Heart left ventricle (tissue), 16 donors: ENCODE measurements at regions not wholly inside any gene's neighbourhood (a gene's known extent, or its start where the extent isn't known, plus 50 kb on each side); places are given as distances from the start of the nearest gene placed in this dataset.
A peak's percentile ranks its signal among the peaks of the same experiment; 100 is the strongest.
"Not testable (repeated sequence)": the region's sequence is repeated elsewhere in the genome, so short reads cannot be mapped to it uniquely, and the experiment has no call there.

Experiments
- ATAC-seq, 4 donors: fragments of 200-7000 bp; cut with Tn5 transposase; one replicate each; pipeline ENCODE4 v1.9.1; 2020 to 2022; ENCODE audit warnings: moderate library complexity in 4 of 4, mild to moderate bottlenecking in 3 of 4, moderate number of reproducible peaks in 1 of 4
- DNase-seq, 5 donors: peaks; one replicate each; pipeline ENCODE4 v3.0.0-alpha.2; 2020
- H3K27ac ChIP-seq, 12 donors: fragments of 200-600 bp; sonication (generic) in 4 of 12; one replicate each; pipeline versions ENCODE4 v1.5.0 to v1.8.0; 2016 to 2022; ENCODE audit warnings: mild to moderate bottlenecking in 2 of 12
- H3K27me3 ChIP-seq, 9 donors: fragments of 200-600 bp; sonication (generic) in 2 of 9; one replicate each; pipeline versions ENCODE4 v1.5.1 to v1.8.0; 2016 to 2022; ENCODE audit warnings: mild to moderate bottlenecking in 3 of 9
- H3K36me3 ChIP-seq, 9 donors: fragments of 200-600 bp; sonication (generic) in 2 of 9; one replicate each; pipeline versions ENCODE4 v1.5.0 to v1.8.0; 2018 to 2022; ENCODE audit warnings: mild to moderate bottlenecking in 2 of 9
- H3K4me1 ChIP-seq, 12 donors: fragments of 200-600 bp; sonication (generic) in 4 of 12; one replicate each; pipeline versions ENCODE4 v1.5.0 to v1.8.0; 2016 to 2022; ENCODE audit warnings: mild to moderate bottlenecking in 3 of 12
- H3K4me3 ChIP-seq, 12 donors: fragments of 200-600 bp; sonication (generic) in 4 of 12; one replicate each; pipeline versions ENCODE4 v1.5.0 to v1.8.0; 2017 to 2022; ENCODE audit warnings: mild to moderate bottlenecking in 9 of 12, moderate library complexity in 4 of 12
- H3K9me3 ChIP-seq, 12 donors: fragments of 200-600 bp; sonication (generic) in 4 of 12; one replicate each; pipeline versions ENCODE4 v1.5.0 to v1.8.0; 2016 to 2022; ENCODE audit warnings: mild to moderate bottlenecking in 1 of 12
- CTCF ChIP-seq, 12 donors: fragments of 200-600 bp; sonication (generic) in 4 of 12; IDR thresholded peaks; one replicate each; pipeline versions ENCODE4 v1.5.0 to v1.8.0; 2018 to 2022; ENCODE audit warnings: antibody characterized with exemption in 12 of 12, mild to moderate bottlenecking in 5 of 12
- POLR2A ChIP-seq, 2 donors: fragments of 450-650 bp; IDR thresholded peaks; one replicate each; pipeline ENCODE4 v1.6.1; 2017; ENCODE audit warnings: antibody characterized with exemption in 2 of 2, mild to moderate bottlenecking in 2 of 2, moderate library complexity in 2 of 2
- WGBS, 4 donors: extraction: QIAGEN DNeasy Blood & Tissue Kit in 2 of 4; methylation state at CpG; one replicate each; pipeline versions ENCODE4 v1.1.5 to v1.1.7; 2013 to 2018; 5-methylcytosine and 5-hydroxymethylcytosine counted together
- intact Hi-C, 10 donors: fragments of 100-400 bp; cut with DNase I; formaldehyde crosslinking; loops; one replicate each; pipeline versions ENCODE4 v1.11.1 to v1.14.2; 2022
- donor health status: ischemic (EF 13 %, LVEDD 7.1; RV severe dilation, severe dysfunction).
- donor health status: healthy with polysubstance abuse.
- donor health status: DM: no; HTN: yes; CAD: no.
- donor health status: DM: no; HTN: no; CAD: no.
- donor health status: ischemic (EF 25% LVEDD 6.9; RV normal size, moderate dysfunction).
- donor health status: ischemic (EF 25% LVEDD 5.7; RV mildly dilated, moderate dysfunction).
- donor health status: healthy.
- donor health status: DM: yes; HTN: yes; CAD: no.
- donor health status: ischemic (EF 35%, LVEDD 5.7; RV mildly dilated, moderate dysfunction).
- donor health status: nonischemic (EF 11% LVEDD 7.7; RV severe dilation, severe dysfunction).
- donor health status: DM: yes; HTN: yes; CAD: no.
- donor health status: PGD.
- donor health status: ischemic (EF 29% LVEDD 5.4; RV normal size, mild dysfunction).
- donor health status: nonischemic (EF 23%, LVEDD 6.1; RV moderate dilation, normal function).

- Histone ChIP-seq H3K4me3 (no peak overlapping the region), H3K36me3 (no peaks in the 10 kb centered on the region), H3K4me1 (peaks cover 0 to 14% (median 0%) of the 10 kb centered on the region in 12 donors), H3K27ac (no peak overlapping the region), H3K9me3 (peaks cover 0 to 6% (median 0%) of the 10 kb centered on the region in 12 donors), H3K27me3 (no peaks in the 10 kb centered on the region)
- intact Hi-C loops: no loop called here
- ATAC-seq: peak in 3 of 4 donors; percentile 50 to 75 (median 64)
- no peak for TF ChIP-seq CTCF (IDR thresholded peaks at IDR 0.05)
- 56 to 88% (median 82%) methylated on average over 2 of the region's 2 CpGs for WGBS, 4 donors
- DNase-seq: peak in 1 of 5 donors; percentile 9
Measured at GRCh38 chr11:50182486-50182885, 149.8 kb downstream of the OR4C45 start.

- H3K9me3 ChIP-seq, H3K27me3 ChIP-seq, intact Hi-C loops, ATAC-seq, H3K4me3 ChIP-seq, DNase-seq, H3K36me3 ChIP-seq: not testable (repeated sequence)
- Histone ChIP-seq H3K4me1 (peaks cover 0 to 20% (median 0%) of the 10 kb centered on the region in 12 donors), H3K27ac (peak overlapping the region in 3 of 12 donors; percentile 5 to 50 (median 30))
- 86 to 90% (median 88%) methylated on average over 4 to 19 of the region's 19 CpGs for WGBS, 4 donors
Measured at GRCh38 chr11:50183170-50183569, 150.5 kb downstream of the OR4C45 start.

GRCh38 chr11:50186146-50186545 is 153.5 kb downstream of the OR4C45 start:
- no peaks in the 10 kb centered on the region for H3K27me3 ChIP-seq
- no peak for ATAC-seq
- 47 to 76% (median 60%) methylated on average over 1 of the region's 1 CpG for WGBS, 4 donors

GRCh38 chr11:50187220-50187619 is 154.5 kb downstream of the OR4C45 start:
- H3K4me3 ChIP-seq: no peak overlapping the region
- ATAC-seq (peak; percentile 73 to 81 (median 74)), DNase-seq (no peak)
- H3K36me3 ChIP-seq: no peaks in the 10 kb centered on the region
- H3K4me1 ChIP-seq: peaks cover 0 to 21% (median 1%) of the 10 kb centered on the region in 12 donors
- no peak overlapping the region for H3K27ac ChIP-seq
- intact Hi-C loops: no loop called here
- TF ChIP-seq POLR2A (IDR thresholded peaks at IDR 0.05): no peak
- no peak for TF ChIP-seq CTCF (IDR thresholded peaks at IDR 0.05)
- no peaks in the 10 kb centered on the region for H3K27me3 ChIP-seq
- H3K9me3 ChIP-seq: no peaks in the 10 kb centered on the region
- WGBS, 4 donors: 18 to 33% (median 22%) methylated on average over 1 of the region's 1 CpG

More at GRCh38 chr11:50186146-50186545, 153.5 kb downstream of the OR4C45 start:
- H3K9me3 ChIP-seq: no peaks in the 10 kb centered on the region
- no peak overlapping the region for H3K27ac ChIP-seq
- intact Hi-C loops: no loop called here
- no peak for TF ChIP-seq POLR2A (IDR thresholded peaks at IDR 0.05)
- TF ChIP-seq CTCF (IDR thresholded peaks at IDR 0.05): no peak
- H3K4me3 ChIP-seq: no peak overlapping the region
- H3K36me3 ChIP-seq: no peaks in the 10 kb centered on the region
- peaks cover 0 to 21% (median 1%) of the 10 kb centered on the region in 12 donors for H3K4me1 ChIP-seq
- no peak for DNase-seq

- peak in 1 of 4 donors; percentile 60 for ATAC-seq
- Histone ChIP-seq H3K4me1 (peaks cover 0 to 18% (median 1%) of the 10 kb centered on the region in 12 donors), H3K27me3 (no peaks in the 10 kb centered on the region), H3K4me3 (no peak overlapping the region), H3K36me3 (no peaks in the 10 kb centered on the region), H3K9me3 (no peaks in the 10 kb centered on the region), H3K27ac (no peak overlapping the region)
- DNase-seq: no peak
- intact Hi-C loops: no loop called here
- no peak for TF ChIP-seq CTCF (IDR thresholded peaks at IDR 0.05)
- 14 to 25% (median 17%) methylated on average over 1 of the region's 1 CpG for WGBS, 4 donors
Measured at GRCh38 chr11:50188040-50188439, 155.4 kb downstream of the OR4C45 start.
